Heart left ventricle (tissue), 16 donors: ENCODE measurements at regions not wholly inside any gene's neighbourhood (a gene's known extent, or its start where the extent isn't known, plus 50 kb on each side); places are given as distances from the start of the nearest gene placed in this dataset.

Experiments
- ATAC-seq, 4 donors: fragments of 200-7000 bp; cut with Tn5 transposase; one replicate each; pipeline ENCODE4 v1.9.1; 2020 to 2022; ENCODE audit warnings: moderate library complexity in 4 of 4, mild to moderate bottlenecking in 3 of 4, moderate number of reproducible peaks in 1 of 4
- DNase-seq, 5 donors: peaks; one replicate each; pipeline ENCODE4 v3.0.0-alpha.2; 2020
- H3K27ac ChIP-seq, 12 donors: fragments of 200-600 bp; sonication (generic) in 4 of 12; one replicate each; pipeline versions ENCODE4 v1.5.0 to v1.8.0; 2016 to 2022; ENCODE audit warnings: mild to moderate bottlenecking in 2 of 12
- H3K27me3 ChIP-seq, 9 donors: fragments of 200-600 bp; sonication (generic) in 2 of 9; one replicate each; pipeline versions ENCODE4 v1.5.1 to v1.8.0; 2016 to 2022; ENCODE audit warnings: mild to moderate bottlenecking in 3 of 9
- H3K36me3 ChIP-seq, 9 donors: fragments of 200-600 bp; sonication (generic) in 2 of 9; one replicate each; pipeline versions ENCODE4 v1.5.0 to v1.8.0; 2018 to 2022; ENCODE audit warnings: mild to moderate bottlenecking in 2 of 9
- H3K4me1 ChIP-seq, 12 donors: fragments of 200-600 bp; sonication (generic) in 4 of 12; one replicate each; pipeline versions ENCODE4 v1.5.0 to v1.8.0; 2016 to 2022; ENCODE audit warnings: mild to moderate bottlenecking in 3 of 12
- H3K4me3 ChIP-seq, 12 donors: fragments of 200-600 bp; sonication (generic) in 4 of 12; one replicate each; pipeline versions ENCODE4 v1.5.0 to v1.8.0; 2017 to 2022; ENCODE audit warnings: mild to moderate bottlenecking in 9 of 12, moderate library complexity in 4 of 12
- H3K9me3 ChIP-seq, 12 donors: fragments of 200-600 bp; sonication (generic) in 4 of 12; one replicate each; pipeline versions ENCODE4 v1.5.0 to v1.8.0; 2016 to 2022; ENCODE audit warnings: mild to moderate bottlenecking in 1 of 12
- CTCF ChIP-seq, 12 donors: fragments of 200-600 bp; sonication (generic) in 4 of 12; IDR thresholded peaks; one replicate each; pipeline versions ENCODE4 v1.5.0 to v1.8.0; 2018 to 2022; ENCODE audit warnings: antibody characterized with exemption in 12 of 12, mild to moderate bottlenecking in 5 of 12
- POLR2A ChIP-seq, 2 donors: fragments of 450-650 bp; IDR thresholded peaks; one replicate each; pipeline ENCODE4 v1.6.1; 2017; ENCODE audit warnings: antibody characterized with exemption in 2 of 2, mild to moderate bottlenecking in 2 of 2, moderate library complexity in 2 of 2
- WGBS, 4 donors: extraction: QIAGEN DNeasy Blood & Tissue Kit in 2 of 4; methylation state at CpG; one replicate each; pipeline versions ENCODE4 v1.1.5 to v1.1.7; 2013 to 2018; 5-methylcytosine and 5-hydroxymethylcytosine counted together
- intact Hi-C, 10 donors: fragments of 100-400 bp; cut with DNase I; formaldehyde crosslinking; loops; one replicate each; pipeline versions ENCODE4 v1.11.1 to v1.14.2; 2022
- donor health status: ischemic (EF 13 %, LVEDD 7.1; RV severe dilation, severe dysfunction).
- donor health status: healthy with polysubstance abuse.
- donor health status: DM: no; HTN: yes; CAD: no.
- donor health status: DM: no; HTN: no; CAD: no.
- donor health status: ischemic (EF 25% LVEDD 6.9; RV normal size, moderate dysfunction).
- donor health status: ischemic (EF 25% LVEDD 5.7; RV mildly dilated, moderate dysfunction).
- donor health status: healthy.
- donor health status: DM: yes; HTN: yes; CAD: no.
- donor health status: ischemic (EF 35%, LVEDD 5.7; RV mildly dilated, moderate dysfunction).
- donor health status: nonischemic (EF 11% LVEDD 7.7; RV severe dilation, severe dysfunction).
- donor health status: DM: yes; HTN: yes; CAD: no.
- donor health status: PGD.
- donor health status: ischemic (EF 29% LVEDD 5.4; RV normal size, mild dysfunction).
- donor health status: nonischemic (EF 23%, LVEDD 6.1; RV moderate dilation, normal function).

GRCh38 chr17:63258785-63259184 lies 187.3 kb downstream of the CYB561 start:
- TF ChIP-seq POLR2A (IDR thresholded peaks at IDR 0.05) (no peak), CTCF (IDR thresholded peaks at IDR 0.05) (no peak)
- H3K4me3 ChIP-seq, result no peak overlapping the region
- intact Hi-C loops, result no loop called here
- ATAC-seq, result no peak
- H3K27me3 ChIP-seq, result no peaks in the 10 kb centered on the region
- DNase-seq, result no peak
- H3K27ac ChIP-seq, result no peak overlapping the region
- WGBS, 4 donors, result 81 to 100% (median 99%) methylated on average over 1 to 3 of the region's 3 CpGs
- H3K4me1 ChIP-seq, result no peaks in the 10 kb centered on the region
- H3K36me3 ChIP-seq, result no peaks in the 10 kb centered on the region
- H3K9me3 ChIP-seq, result peaks cover 0 to 17% (median 2%) of the 10 kb centered on the region in 12 donors

GRCh38 chr17:63262751-63263476 lies 183.2 kb downstream of the CYB561 start:
- no peaks in the 10 kb centered on the region for H3K27me3 ChIP-seq
- H3K36me3 ChIP-seq, result peaks cover 0 to 3% (median 0%) of the 10 kb centered on the region in 9 donors
- intact Hi-C loops, result no loop called here
- H3K4me3 ChIP-seq, result no peak overlapping the region
- H3K4me1 ChIP-seq, result no peaks in the 10 kb centered on the region
- no peak for ATAC-seq
- DNase-seq, result no peak
- no peak for TF ChIP-seq POLR2A (IDR thresholded peaks at IDR 0.05)
- H3K9me3 ChIP-seq, result no peaks in the 10 kb centered on the region
- H3K27ac ChIP-seq, result peak overlapping the region in 1 of 12 donors; percentile 43
- WGBS, 4 donors, result 81 to 88% (median 84%) methylated on average over 5 of the region's 5 CpGs

- H3K4me3 ChIP-seq, result no peak overlapping the region
- no peaks in the 10 kb centered on the region for H3K4me1 ChIP-seq
- peaks cover 0 to 19% (median 0%) of the 10 kb centered on the region in 9 donors for H3K36me3 ChIP-seq
- intact Hi-C loops, result no loop called here
- TF ChIP-seq CTCF (IDR thresholded peaks at IDR 0.05), result no peak
- no peak for TF ChIP-seq POLR2A (IDR thresholded peaks at IDR 0.05)
- no peaks in the 10 kb centered on the region for H3K27me3 ChIP-seq
- no peaks in the 10 kb centered on the region for H3K9me3 ChIP-seq
- DNase-seq (no peak), ATAC-seq (no peak)
- no peak overlapping the region for H3K27ac ChIP-seq
Measured at GRCh38 chr17:63265526-63265925, 180.6 kb downstream of the CYB561 start.

- Histone ChIP-seq H3K27me3 (no peaks in the 10 kb centered on the region), H3K4me1 (no peaks in the 10 kb centered on the region), H3K9me3 (peaks cover 0 to 8% (median 0%) of the 10 kb centered on the region in 12 donors), H3K27ac (no peak overlapping the region), H3K4me3 (no peak overlapping the region), H3K36me3 (peaks cover 0 to 21% (median 0%) of the 10 kb centered on the region in 9 donors)
- no peak for TF ChIP-seq POLR2A (IDR thresholded peaks at IDR 0.05)
- TF ChIP-seq CTCF (IDR thresholded peaks at IDR 0.05), result no peak
- WGBS, 4 donors, result 82 to 91% (median 89%) methylated on average over 4 of the region's 4 CpGs
- intact Hi-C loops, result no loop called here
- ATAC-seq, result no peak
- DNase-seq, result no peak
Measured at GRCh38 chr17:63267846-63268245, 178.3 kb downstream of the CYB561 start.

- ATAC-seq, result no peak
Measured at GRCh38 chr17:63268827-63269226, 177.3 kb downstream of the CYB561 start.

More at GRCh38 chr17:63268827-63269226, 177.3 kb downstream of the CYB561 start:
- no peak for DNase-seq
- TF ChIP-seq POLR2A (IDR thresholded peaks at IDR 0.05), result no peak
- TF ChIP-seq CTCF (IDR thresholded peaks at IDR 0.05), result no peak
- intact Hi-C loops, result no loop called here
- no peak overlapping the region for H3K27ac ChIP-seq
- no peak overlapping the region for H3K4me3 ChIP-seq
- H3K4me1 ChIP-seq, result peaks cover 0 to 5% (median 2%) of the 10 kb centered on the region in 12 donors
- H3K36me3 ChIP-seq, result peaks cover 0 to 21% (median 0%) of the 10 kb centered on the region in 9 donors
- 88 to 92% (median 89%) methylated on average over 3 of the region's 3 CpGs for WGBS, 4 donors
- H3K27me3 ChIP-seq, result no peaks in the 10 kb centered on the region
- H3K9me3 ChIP-seq, result peaks cover 0 to 8% (median 0%) of the 10 kb centered on the region in 12 donors
